HG03571 (cell line): ENCODE measurements at regions not wholly inside any gene's neighbourhood (a gene's known extent, or its start where the extent isn't known, plus 50 kb on each side); places are given as distances from the start of the nearest gene placed in this dataset.
"Not testable (repeated sequence)": the region's sequence is repeated elsewhere in the genome, so short reads cannot be mapped to it uniquely, and the experiment has no call there.

Experiments
- ATAC-seq: cut with Tn5 transposase; IDR thresholded peaks from one replicate; pipeline ENCODE4 v1.9.1; 2021; ENCODE audit not compliant: unreplicated experiment

- no peak for ATAC-seq
Measured at GRCh38 chr14:71355324-71356201, 448.3 kb downstream of the PCNX1 start.

GRCh38 chr14:71358209-71358931 is 451.1 kb downstream of the PCNX1 start:
- ATAC-seq: no peak

DNA sequence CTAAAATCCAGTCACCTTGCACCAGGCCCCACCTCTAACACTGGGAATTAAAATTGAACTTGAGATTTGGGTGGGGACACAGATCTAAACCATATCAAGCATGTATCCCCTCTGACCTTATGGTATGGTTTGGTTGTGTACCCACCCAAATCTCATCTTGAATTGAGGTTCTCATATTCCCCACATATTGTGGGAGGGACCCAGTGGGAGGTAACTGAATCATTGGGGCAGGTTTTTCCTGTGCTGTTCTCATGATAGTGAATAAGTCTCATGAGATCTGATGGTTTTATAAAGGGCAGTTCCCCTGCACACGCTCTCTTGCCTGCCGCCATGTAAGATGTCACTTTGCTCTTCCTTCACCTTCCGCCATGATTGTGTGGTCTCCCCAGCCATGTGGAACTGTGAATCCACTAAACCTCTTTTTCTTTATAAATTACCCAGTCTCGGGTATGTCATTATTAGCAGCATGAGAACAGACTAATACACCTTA is 451.7 kb downstream of the PCNX1 start:
- ATAC-seq: not testable (repeated sequence)

- ATAC-seq: no peak
Measured at GRCh38 chr14:71359823-71360222, 452.6 kb downstream of the PCNX1 start.

DNA sequence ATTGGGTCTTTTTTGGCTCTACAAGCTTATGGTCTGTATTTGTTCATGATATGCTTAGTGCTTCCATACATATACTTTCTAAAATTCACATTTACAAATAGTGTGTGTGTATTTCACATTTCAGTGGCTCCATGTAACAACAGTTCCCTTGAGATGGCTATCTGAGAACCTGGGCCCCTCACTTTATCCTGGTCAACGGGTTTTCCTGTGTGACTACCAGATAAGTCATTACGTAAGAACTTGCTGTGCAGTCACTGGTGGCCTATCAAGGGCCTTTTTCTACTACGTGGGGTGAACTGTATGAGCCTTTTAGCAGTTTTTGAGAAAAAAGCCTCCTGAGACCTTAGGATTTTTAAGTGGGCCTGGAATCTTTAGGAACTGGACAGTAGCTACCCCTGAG is 454.1 kb downstream of the PCNX1 start:
- no peak for ATAC-seq

DNA sequence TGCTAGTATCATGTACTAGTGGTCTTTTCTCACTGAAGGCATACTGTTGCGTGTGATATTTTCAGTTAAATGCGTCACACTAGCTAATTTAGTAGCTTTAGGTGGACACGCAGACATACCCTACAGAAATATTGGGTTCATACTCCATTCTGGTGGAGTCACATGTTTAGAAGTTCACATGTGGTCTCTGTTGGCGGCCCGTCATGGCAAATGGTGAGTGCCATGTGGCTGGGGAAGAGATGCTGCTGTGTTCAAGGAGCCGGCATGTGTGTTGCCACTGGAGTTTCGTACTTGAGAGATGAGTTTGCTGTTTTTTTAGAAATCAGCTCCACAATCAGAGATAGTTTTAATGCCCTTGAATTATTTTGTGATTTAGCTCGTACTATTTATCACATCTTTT is 454.6 kb downstream of the PCNX1 start:
- ATAC-seq: no peak

GRCh38 chr14:71362282-71362681 is 455.0 kb downstream of the PCNX1 start:
- no peak for ATAC-seq

DNA sequence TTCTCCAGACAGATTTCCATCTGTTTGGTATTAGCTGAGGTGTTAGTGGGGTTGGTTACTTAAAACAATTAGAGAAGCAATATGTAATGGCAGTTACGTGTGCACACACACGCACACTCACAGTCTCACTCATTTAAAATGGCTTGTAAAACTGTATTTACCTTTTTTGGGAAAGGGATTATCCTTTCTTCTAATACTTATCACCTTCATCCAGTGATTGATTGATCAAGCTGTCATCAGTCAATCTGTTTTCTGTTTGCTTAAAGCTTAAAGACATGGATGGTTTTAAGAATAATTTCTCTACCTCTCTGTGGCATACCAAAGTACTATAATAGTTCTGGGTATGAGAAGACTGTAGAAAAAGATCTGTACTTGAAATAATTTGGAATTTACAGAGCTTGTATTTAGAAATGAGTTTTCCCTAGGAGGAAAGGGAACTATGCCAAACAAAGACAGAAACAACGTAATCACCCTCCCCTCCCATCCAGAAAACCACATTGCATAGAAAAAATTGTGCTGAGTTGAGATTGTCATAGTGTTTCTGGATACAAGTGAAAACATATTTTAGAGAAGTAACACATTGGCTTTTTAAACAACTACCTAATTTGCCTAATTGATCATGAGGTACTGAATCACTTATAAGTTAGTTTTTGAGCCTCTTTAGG is 455.8 kb downstream of the PCNX1 start:
- ATAC-seq: no peak

DNA sequence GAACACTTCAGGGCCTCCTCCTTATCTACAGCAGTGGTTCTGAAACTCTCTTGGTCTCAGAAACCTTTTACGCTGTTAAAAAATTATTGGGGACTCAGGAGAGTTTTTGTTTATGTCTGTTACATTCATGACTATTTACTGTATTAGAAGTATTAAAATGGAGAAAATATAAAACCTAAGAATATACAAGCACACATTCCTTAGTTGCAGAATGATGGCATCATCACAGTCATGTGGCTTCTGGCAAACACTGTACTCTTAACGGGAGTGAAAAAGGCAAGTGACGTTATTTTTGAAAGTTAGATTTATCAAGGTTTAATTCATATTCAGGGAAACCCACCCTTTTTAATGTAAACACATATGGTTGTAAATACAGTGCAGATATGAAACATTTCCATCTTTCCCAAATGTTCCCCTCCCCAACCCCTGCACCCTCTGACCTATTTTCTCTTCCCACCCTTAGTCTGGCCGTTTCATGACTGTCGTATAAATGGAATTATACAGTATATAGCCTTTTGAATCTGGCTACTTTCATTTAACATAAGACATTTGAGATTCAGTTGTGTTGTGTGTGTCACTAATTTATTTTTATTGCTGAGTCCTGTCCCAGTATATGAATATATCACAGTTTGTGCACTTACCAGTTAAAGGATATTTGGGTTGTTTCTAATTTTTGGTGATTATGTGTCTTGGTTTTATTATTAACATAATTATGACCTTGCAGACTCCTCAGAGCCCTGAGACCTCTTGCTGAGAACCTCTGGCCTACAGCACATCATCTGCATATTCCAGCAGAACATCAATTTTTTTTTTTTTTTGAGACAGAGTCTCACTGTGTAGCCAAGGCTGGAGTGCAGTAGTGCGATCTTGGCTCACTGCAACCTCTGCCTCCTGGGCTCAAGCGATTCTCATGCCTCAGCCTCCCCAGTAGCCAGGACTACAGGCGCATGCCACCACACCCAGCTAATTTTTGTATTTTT is 457.0 kb downstream of the PCNX1 start:
- ATAC-seq: no peak

DNA sequence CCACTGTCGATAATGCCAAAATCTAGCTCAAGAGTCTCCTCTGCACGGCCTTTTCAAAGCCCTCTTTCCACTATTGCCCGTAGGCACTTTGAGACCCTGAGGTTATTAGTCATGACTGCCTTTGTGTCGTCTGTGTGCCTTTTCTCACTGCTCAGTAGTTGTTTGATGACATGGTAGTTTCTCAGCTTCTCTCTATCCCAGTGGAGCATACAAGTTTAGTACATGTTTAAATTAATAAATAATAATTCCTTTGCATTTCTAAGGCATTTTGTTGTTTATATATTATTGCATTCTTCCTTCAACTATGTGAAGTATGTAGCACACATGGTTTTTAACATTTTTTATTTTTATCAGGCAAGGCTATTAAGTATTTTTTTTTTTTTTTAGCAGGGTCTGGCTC is 458.1 kb downstream of the PCNX1 start:
- no peak for ATAC-seq

DNA sequence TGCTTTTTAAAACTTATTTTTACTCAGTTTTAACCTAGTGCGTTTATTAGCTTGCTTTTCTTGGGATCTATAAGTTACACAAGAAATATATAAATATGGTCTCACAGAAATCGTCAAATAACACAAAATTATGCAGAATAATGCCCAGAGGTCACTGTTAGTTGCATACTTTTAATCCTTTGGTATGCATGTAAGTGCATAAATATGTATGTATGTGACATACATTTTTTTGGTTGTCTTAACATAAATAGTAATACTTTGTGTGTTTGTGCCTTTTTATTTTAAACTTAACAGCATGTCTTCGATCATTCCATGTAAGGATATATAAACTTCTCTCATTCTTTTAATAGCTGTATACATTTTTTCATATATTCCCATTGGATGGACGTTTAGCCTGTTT is 459.6 kb downstream of the PCNX1 start:
- no peak for ATAC-seq

GRCh38 chr14:71371711-71372396 is 464.6 kb downstream of the PCNX1 start:
- no peak for ATAC-seq

DNA sequence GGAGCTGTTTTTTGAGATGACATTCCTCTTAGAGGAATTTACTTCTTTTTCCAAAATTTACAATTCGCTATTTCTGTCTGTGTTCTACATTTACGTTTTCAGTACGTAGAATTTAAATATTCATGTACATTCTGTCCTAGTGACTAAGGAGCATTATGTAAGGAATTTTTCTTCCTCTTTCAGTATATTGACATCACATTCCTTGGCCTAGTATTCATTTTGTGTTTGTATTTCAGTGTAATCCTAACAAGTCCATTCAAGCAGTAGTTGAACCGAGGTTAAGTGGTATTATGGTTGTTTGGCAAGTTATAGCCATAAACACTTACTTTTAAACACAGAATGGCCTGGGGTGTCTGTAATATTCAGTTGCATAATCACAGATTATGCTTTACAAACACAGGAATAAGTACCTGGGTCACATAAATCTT is 465.2 kb downstream of the PCNX1 start:
- ATAC-seq: no peak

DNA sequence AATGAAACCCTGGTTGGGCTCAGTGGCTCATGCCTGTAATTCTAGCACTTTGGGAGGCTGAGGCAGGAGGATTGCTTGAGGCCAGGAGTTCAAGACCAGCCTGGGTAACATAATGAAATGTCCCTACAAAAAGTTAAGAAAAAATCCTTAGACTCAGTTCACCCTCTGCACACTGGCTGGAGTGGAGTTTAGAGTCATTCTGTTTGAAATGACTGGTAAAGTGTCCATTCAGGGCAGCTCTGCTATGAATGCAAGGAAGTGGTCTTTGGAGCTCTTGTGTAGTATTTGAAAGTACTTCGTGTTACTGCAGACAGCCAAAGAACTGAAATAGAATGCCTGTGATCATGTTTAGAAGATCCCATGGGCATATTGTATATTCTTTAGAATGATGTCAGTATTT is 466.5 kb downstream of the PCNX1 start:
- ATAC-seq: no peak

DNA sequence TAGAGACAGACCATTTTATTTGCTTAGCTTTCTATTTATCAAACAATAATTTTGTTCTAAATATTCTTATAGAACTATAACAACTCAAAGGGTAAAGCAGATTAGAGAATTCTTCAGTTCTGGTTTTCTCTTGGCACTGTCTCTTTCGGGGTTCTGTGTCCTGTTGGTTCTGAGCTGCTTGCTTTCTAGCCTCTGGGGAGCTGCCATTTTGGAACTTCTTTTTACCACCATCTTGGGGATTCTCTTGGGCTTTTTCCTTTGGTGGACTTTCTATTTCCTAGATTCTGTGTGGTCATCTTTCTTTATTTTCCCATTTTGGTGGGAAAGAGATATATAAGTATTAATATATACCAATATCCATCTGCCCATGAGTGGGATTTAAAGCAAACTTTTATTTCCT is 467.7 kb downstream of the PCNX1 start:
- ATAC-seq: no peak

DNA sequence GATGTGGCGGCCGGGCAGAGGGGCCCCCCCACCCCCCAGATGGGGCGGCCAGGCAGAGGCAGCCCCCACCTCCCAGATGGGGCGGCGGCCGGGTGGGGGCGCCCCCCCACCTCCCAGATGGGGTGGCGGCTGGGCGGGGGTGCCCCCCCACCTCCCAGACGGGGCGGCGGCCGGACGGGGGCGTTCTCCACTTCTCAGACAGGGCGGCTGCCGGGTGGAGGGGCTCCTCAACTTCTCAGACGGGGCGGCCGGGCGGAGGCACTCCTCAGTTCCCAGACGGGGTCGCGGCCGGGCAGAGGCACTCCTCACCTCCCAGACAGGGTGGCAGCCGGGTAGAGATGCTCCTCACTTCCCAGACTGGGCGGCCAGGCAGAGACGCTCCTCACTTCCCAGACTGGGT is 469.8 kb downstream of the PCNX1 start:
- ATAC-seq: no peak

- ATAC-seq: no peak
Measured at GRCh38 chr14:71380271-71380670, 473.0 kb downstream of the PCNX1 start.

- no peak for ATAC-seq
Measured at GRCh38 chr14:71381814-71382213, 474.6 kb downstream of the PCNX1 start.

- ATAC-seq: no peak
Measured at GRCh38 chr14:71382315-71382714, 475.1 kb downstream of the PCNX1 start.

GRCh38 chr14:71383510-71383909 is 476.3 kb downstream of the PCNX1 start:
- ATAC-seq: no peak
